ENCODE measurements at regions not wholly inside any gene's neighbourhood (a gene's known extent, or its start where the extent isn't known, plus 50 kb on each side); places are given as distances from the start of the nearest gene placed in this dataset.
A peak's percentile ranks its signal among the peaks of the same experiment; 100 is the strongest.
"Not testable (repeated sequence)": the region's sequence is repeated elsewhere in the genome, so short reads cannot be mapped to it uniquely, and the experiment has no call there.

- no peak for DNase-seq
Observed at GRCh38 chr1:229119876-229120275, 151.0 kb upstream of the RAB4A start.

- no peak for DNase-seq
Observed at GRCh38 chr1:229121845-229122436, 149.0 kb upstream of the RAB4A start.

- no peak for DNase-seq
Observed at GRCh38 chr1:229122606-229123005, 148.3 kb upstream of the RAB4A start.

GRCh38 chr1:229124116-229124515, 146.8 kb upstream of the RAB4A start:
- peak; percentile 20 for DNase-seq

- no peak for DNase-seq
Observed at GRCh38 chr1:229124520-229125124, 146.3 kb upstream of the RAB4A start.

- peak; percentile 55 for DNase-seq
Observed at GRCh38 chr1:229127301-229127700, 143.6 kb upstream of the RAB4A start.

- no peak for DNase-seq
Observed at GRCh38 chr1:229128066-229128608, 142.8 kb upstream of the RAB4A start.

GRCh38 chr1:229129301-229130027, 141.4 kb upstream of the RAB4A start:
- DNase-seq = no peak

GRCh38 chr1:229130028-229130668, 140.8 kb upstream of the RAB4A start:
- peak; percentile 79 for DNase-seq

- DNase-seq = no peak
Observed at GRCh38 chr1:229131243-229132105, 139.4 kb upstream of the RAB4A start.

GRCh38 chr1:229132106-229132443, 138.8 kb upstream of the RAB4A start:
- DNase-seq = no peak

GRCh38 chr1:229132706-229133105, 138.2 kb upstream of the RAB4A start:
- no peak for DNase-seq

- no peak for DNase-seq
Observed at GRCh38 chr1:229133151-229133550, 137.8 kb upstream of the RAB4A start.

GRCh38 chr1:229133811-229134210, 137.1 kb upstream of the RAB4A start:
- no peak for DNase-seq

GRCh38 chr1:229134381-229135217, 136.3 kb upstream of the RAB4A start:
- not testable (repeated sequence) for DNase-seq

- no peak for DNase-seq
Observed at GRCh38 chr1:229135773-229136172, 135.1 kb upstream of the RAB4A start.

GRCh38 chr1:229136822-229137221, 134.1 kb upstream of the RAB4A start:
- DNase-seq = peak; percentile 75

- DNase-seq = peak; percentile 28
Observed at GRCh38 chr1:229137271-229137670, 133.6 kb upstream of the RAB4A start.

- DNase-seq = no peak
Observed at GRCh38 chr1:229138058-229138457, 132.9 kb upstream of the RAB4A start.

- peak; percentile 37 for DNase-seq
Observed at GRCh38 chr1:229139331-229140118, 131.4 kb upstream of the RAB4A start.

- DNase-seq = no peak
Observed at GRCh38 chr1:229140119-229140396, 130.9 kb upstream of the RAB4A start.
